Fibroblast of lung (primary cell): ENCODE measurements at regions not wholly inside any gene's neighbourhood (a gene's known extent, or its start where the extent isn't known, plus 50 kb on each side); places are given as distances from the start of the nearest gene placed in this dataset.

Source experiments
- DNase-seq, 2 donors: peaks; one replicate each; pipeline versions ENCODE4 v3.0.0 to v3.0.0-alpha.2; 2010; ENCODE audit warnings: low read depth in 2 of 2
- H2AFZ ChIP-seq: 2 replicates; pipeline ENCODE4 v1.5.1; 2012; ENCODE audit warnings: low read length, control low read depth, inconsistent platforms
- H3K27ac ChIP-seq: 2 replicates; pipeline ENCODE4 v1.5.1; 2011; ENCODE audit warnings: low read length, control low read depth; ENCODE audit not compliant: insufficient read depth
- H3K27me3 ChIP-seq: 2 replicates; pipeline ENCODE4 v1.5.1; 2011; ENCODE audit warnings: mild to moderate bottlenecking, low read length; ENCODE audit not compliant: control insufficient read depth, insufficient read depth
- H3K36me3 ChIP-seq: 2 replicates; pipeline ENCODE4 v1.5.1; 2011; ENCODE audit warnings: low read length; ENCODE audit not compliant: control insufficient read depth, insufficient read depth
- H3K4me1 ChIP-seq: 2 replicates; pipeline ENCODE4 v1.5.1; 2011; ENCODE audit warnings: low read length; ENCODE audit not compliant: control insufficient read depth, insufficient read depth; ENCODE audit errors: extremely low read depth
- H3K4me2 ChIP-seq: 2 replicates; pipeline ENCODE4 v1.5.1; 2011; ENCODE audit warnings: low read length, control low read depth; ENCODE audit not compliant: insufficient read depth; ENCODE audit errors: extremely low read depth
- H3K4me3 ChIP-seq, 4 experiments: fragments of 200-600 bp in 1 of 4; sonication (generic) in 1 of 4; replicated peaks in 1 of 4; 2 replicates each; pipeline ENCODE4 v1.5.1; 2011 to 2016; ENCODE audit warnings: low read length in 4 of 4, low read depth in 3 of 4, mild to moderate bottlenecking in 3 of 4, control low read depth in 2 of 4, inconsistent platforms in 1 of 4, mixed read lengths in 1 of 4; ENCODE audit not compliant: insufficient read depth in 1 of 4; ENCODE audit errors: control extremely low read depth in 1 of 4
- H3K79me2 ChIP-seq: 2 replicates; pipeline ENCODE4 v1.5.1; 2012; ENCODE audit warnings: mild to moderate bottlenecking, low read length, inconsistent platforms; ENCODE audit not compliant: control insufficient read depth, insufficient read depth
- H3K9ac ChIP-seq: 2 replicates; pipeline ENCODE4 v1.5.1; 2011; ENCODE audit warnings: mild to moderate bottlenecking, low read length, control low read depth; ENCODE audit not compliant: insufficient read depth
- H3K9me3 ChIP-seq: 2 replicates; pipeline ENCODE4 v1.5.1; 2012; ENCODE audit warnings: low read depth, low read length; ENCODE audit not compliant: control insufficient read depth, insufficient read depth
- H4K20me1 ChIP-seq: 2 replicates; pipeline ENCODE4 v1.5.1; 2011; ENCODE audit warnings: low read length; ENCODE audit not compliant: control insufficient read depth, insufficient read depth; ENCODE audit errors: extremely low read depth
- EZH2 ChIP-seq: IDR thresholded peaks from 2 replicates; pipeline ENCODE4 v1.5.1; 2012; ENCODE audit warnings: low read length, control low read depth, mild to moderate bottlenecking; ENCODE audit errors: missing control alignments
- TF ChIP-seq, protein P1 (sequence below), 2 donors: IDR thresholded peaks in 1 of 2; conservative IDR thresholded peaks in 1 of 2; 1 replicate in 1 of 2; 2 replicates in 1 of 2; pipeline ENCODE4 v1.5.1; 2011 to 2012; ENCODE audit warnings: low read length in 2 of 2, control low read depth in 1 of 2, inconsistent platforms in 1 of 2, low read depth in 1 of 2, mild to moderate bottlenecking in 1 of 2

DNA sequence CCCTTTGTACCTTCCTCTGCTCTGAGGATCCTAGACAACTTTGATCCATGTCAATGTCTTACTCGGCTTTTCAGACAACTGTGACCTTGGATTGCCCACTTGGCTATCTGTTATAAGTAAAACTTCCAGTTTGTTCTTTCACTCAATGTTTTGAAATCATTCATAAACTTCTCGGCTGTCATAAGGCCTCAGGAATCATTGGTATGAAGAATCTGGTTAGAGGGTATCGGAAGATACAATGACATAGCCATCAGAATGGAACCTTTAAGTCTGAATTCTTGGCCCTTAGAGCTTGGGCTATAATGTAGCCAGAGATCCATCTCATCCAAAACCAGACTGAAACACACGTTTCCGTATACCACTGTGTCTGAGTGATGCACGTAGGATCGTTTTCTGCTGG, 59.0 kb upstream of the WDR1 start:
- no peak for DNase-seq
- H3K9ac ChIP-seq = no peak overlapping the region

DNA sequence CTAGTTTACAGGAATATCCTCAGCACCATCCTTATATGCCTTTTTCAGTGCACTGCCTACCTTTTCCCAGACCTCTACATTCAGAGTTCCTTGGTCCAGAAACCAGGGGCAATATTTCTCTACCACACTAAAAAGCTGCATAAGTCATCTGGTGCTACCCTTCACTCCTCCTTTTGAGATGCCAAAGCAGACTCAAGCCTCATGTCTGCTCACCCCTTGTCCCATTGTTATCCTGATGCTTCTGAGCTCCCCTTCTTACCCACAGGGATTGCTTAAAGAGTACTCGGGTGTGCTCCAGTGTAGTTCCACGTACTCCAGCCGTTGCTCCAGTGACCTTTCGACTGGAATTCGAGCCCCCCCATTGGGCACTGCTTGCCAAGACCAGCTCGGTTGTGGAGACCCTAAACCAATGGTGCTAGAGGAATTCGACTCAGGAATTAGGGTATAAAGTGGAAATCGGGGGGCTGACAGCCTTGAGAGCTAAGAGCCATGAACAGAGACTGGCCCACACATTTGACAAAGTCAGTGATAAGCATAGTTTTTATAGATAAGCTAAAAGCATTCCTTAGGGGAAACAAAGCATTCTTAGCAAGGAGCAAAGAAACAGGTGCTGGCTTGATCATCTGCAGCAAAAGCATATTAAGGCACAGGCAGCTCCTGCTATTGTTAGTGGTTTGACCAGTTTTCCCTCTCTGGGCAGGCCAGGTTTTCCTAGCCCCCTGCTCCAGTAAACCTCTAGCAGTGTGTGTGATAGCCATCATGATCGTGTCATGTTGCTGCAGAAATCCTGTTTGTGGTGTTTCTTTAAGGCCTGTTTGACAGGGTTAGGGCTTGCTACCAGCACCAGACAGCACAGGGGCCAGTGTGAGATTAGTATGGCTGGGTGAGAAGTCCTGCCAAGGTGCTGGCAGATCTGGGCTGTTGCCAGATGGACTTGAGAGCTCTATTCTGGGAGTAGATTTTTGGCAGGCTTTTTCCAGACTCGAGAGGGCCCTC, 57.5 kb upstream of the WDR1 start:
- H3K9me3 ChIP-seq = no peaks in the 10 kb centered on the region
- no peak for TF ChIP-seq EZH2
- TF ChIP-seq, protein P1, sequence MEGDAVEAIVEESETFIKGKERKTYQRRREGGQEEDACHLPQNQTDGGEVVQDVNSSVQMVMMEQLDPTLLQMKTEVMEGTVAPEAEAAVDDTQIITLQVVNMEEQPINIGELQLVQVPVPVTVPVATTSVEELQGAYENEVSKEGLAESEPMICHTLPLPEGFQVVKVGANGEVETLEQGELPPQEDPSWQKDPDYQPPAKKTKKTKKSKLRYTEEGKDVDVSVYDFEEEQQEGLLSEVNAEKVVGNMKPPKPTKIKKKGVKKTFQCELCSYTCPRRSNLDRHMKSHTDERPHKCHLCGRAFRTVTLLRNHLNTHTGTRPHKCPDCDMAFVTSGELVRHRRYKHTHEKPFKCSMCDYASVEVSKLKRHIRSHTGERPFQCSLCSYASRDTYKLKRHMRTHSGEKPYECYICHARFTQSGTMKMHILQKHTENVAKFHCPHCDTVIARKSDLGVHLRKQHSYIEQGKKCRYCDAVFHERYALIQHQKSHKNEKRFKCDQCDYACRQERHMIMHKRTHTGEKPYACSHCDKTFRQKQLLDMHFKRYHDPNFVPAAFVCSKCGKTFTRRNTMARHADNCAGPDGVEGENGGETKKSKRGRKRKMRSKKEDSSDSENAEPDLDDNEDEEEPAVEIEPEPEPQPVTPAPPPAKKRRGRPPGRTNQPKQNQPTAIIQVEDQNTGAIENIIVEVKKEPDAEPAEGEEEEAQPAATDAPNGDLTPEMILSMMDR (conservative IDR thresholded peaks at IDR 0.05 in 1 of 2, IDR thresholded peaks at IDR 0.05 in 1 of 2; ENCODE audit: low read depth in 1 of 2, low read length in 2 of 2) = no peak
- no peak overlapping the region for H3K4me3 ChIP-seq
- H3K36me3 ChIP-seq = no peaks in the 10 kb centered on the region
- H3K9ac ChIP-seq = no peak overlapping the region
- H3K27me3 ChIP-seq = no peaks in the 10 kb centered on the region
- H4K20me1 ChIP-seq = no peaks in the 10 kb centered on the region
- H3K4me1 ChIP-seq = no peaks in the 10 kb centered on the region
- no peak for DNase-seq
- no peaks in the 10 kb centered on the region for H3K79me2 ChIP-seq
- H3K4me2 ChIP-seq = no peak overlapping the region
- H2AFZ ChIP-seq = no peak overlapping the region
- no peak overlapping the region for H3K27ac ChIP-seq

More for the DNA sequence above, 59.0 kb upstream of the WDR1 start:
- TF ChIP-seq, protein P1 (conservative IDR thresholded peaks at IDR 0.05 in 1 of 2, IDR thresholded peaks at IDR 0.05 in 1 of 2; ENCODE audit: low read depth in 1 of 2, low read length in 2 of 2) = no peak
- no peak for TF ChIP-seq EZH2
- no peaks in the 10 kb centered on the region for H3K27me3 ChIP-seq
- H3K4me2 ChIP-seq = no peak overlapping the region
- H4K20me1 ChIP-seq = no peaks in the 10 kb centered on the region
- H3K79me2 ChIP-seq = no peaks in the 10 kb centered on the region
- H2AFZ ChIP-seq = no peak overlapping the region
- no peaks in the 10 kb centered on the region for H3K9me3 ChIP-seq
- H3K4me3 ChIP-seq = no peak overlapping the region
- H3K27ac ChIP-seq = no peak overlapping the region
- no peaks in the 10 kb centered on the region for H3K4me1 ChIP-seq
- no peaks in the 10 kb centered on the region for H3K36me3 ChIP-seq

DNA sequence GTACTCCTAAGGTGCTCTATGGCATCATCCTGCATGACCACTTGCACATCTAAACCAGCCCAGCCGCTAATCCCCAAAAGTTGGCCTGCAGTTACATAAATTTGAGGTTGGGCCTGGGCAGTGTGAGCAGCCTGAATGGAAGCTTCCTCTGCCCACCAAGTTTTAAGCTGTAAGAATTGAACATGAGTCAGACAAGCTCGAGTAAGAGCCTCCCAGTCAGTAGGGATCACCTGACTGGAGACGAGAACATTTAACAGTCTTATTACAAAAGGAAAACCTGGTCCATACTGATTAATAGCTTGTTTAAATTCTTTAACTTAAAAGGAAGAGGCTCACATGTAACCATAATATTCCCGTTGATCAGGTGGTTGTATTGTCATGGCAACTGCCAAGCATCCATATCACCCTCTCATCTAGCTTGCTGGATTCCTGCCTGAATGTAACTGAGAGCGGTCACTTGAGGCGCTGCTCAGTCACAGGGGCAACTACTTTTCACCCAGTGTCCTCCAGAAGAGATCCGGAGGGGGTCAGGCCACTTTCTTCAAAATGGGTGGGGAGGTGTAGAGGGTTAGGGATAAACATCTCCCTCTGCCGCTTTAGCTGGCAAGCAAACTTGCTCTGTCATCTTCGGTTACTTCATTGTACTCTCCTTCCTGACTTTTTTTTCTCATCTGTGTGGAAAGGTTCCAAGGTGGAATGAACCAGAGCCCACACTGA, 56.6 kb upstream of the WDR1 start:
- Histone ChIP-seq H3K4me2 (no peak overlapping the region), H3K27ac (no peak overlapping the region), H4K20me1 (no peaks in the 10 kb centered on the region), H3K27me3 (no peaks in the 10 kb centered on the region), H3K9ac (no peak overlapping the region), H3K79me2 (no peaks in the 10 kb centered on the region), H3K4me1 (no peaks in the 10 kb centered on the region), H3K36me3 (no peaks in the 10 kb centered on the region), H3K4me3 (no peak overlapping the region), H3K9me3 (no peaks in the 10 kb centered on the region), H2AFZ (no peak overlapping the region)
- TF ChIP-seq, protein P1 (conservative IDR thresholded peaks at IDR 0.05 in 1 of 2, IDR thresholded peaks at IDR 0.05 in 1 of 2; ENCODE audit: low read depth in 1 of 2, low read length in 2 of 2) = no peak
- no peak for TF ChIP-seq EZH2
- peak; percentile 23 to 24 for DNase-seq
